HepG2 (cell line): ENCODE measurements at regions not wholly inside any gene's neighbourhood (a gene's known extent, or its start where the extent isn't known, plus 50 kb on each side); places are given as distances from the start of the nearest gene placed in this dataset.
A peak's percentile ranks its signal among the peaks of the same experiment; 100 is the strongest.

Source experiments
- CAMTA2 ChIP-seq: sonication (generic); formaldehyde crosslinking; IDR thresholded peaks from 2 replicates; pipeline ENCODE4 v1.4.0; 2020; ENCODE audit warnings: mild to moderate bottlenecking, missing genetic modification reagents, borderline replicate concordance
- CREM ChIP-seq, 2 experiments: sonication (generic) in 1 of 2; formaldehyde crosslinking in 1 of 2; IDR thresholded peaks; 2 replicates each; pipeline versions ENCODE4 v1.4.0 to v1.6.1; 2016 to 2020; ENCODE audit warnings: antibody characterized with exemption in 1 of 2, mild to moderate bottlenecking in 1 of 2, missing genetic modification reagents in 1 of 2
- FLYWCH1 ChIP-seq: sonication (generic); formaldehyde crosslinking; IDR thresholded peaks from 2 replicates; pipeline ENCODE4 v1.8.1; 2023; ENCODE audit warnings: mild to moderate bottlenecking, missing genetic modification reagents
- MIER2 ChIP-seq: IDR thresholded peaks from 2 replicates; pipeline ENCODE4 v1.6.1; 2016; ENCODE audit warnings: missing biosample characterization, missing genetic modification reagents
- NONO ChIP-seq, 2 experiments: fragments of 450-650 bp in 1 of 2; sonication (generic) in 1 of 2; formaldehyde crosslinking in 1 of 2; IDR thresholded peaks in 1 of 2; conservative IDR thresholded peaks in 1 of 2; 2 replicates each; pipeline versions ENCODE4 v1.6.1 to v1.8.0; 2017 to 2022; ENCODE audit warnings: mild to moderate bottlenecking in 1 of 2, missing genetic modification reagents in 1 of 2, moderate library complexity in 1 of 2
- RELA ChIP-seq: sonication (generic); formaldehyde crosslinking; IDR thresholded peaks from 2 replicates; pipeline ENCODE4 v1.4.0; 2020; ENCODE audit warnings: missing genetic modification reagents
- THYN1 ChIP-seq: sonication (generic); formaldehyde crosslinking; IDR thresholded peaks from 2 replicates; pipeline ENCODE4 v1.8.1; 2023; ENCODE audit warnings: low read depth, mild to moderate bottlenecking, moderate library complexity, missing genetic modification reagents, borderline replicate concordance
- ZNF556 ChIP-seq: sonication (generic); formaldehyde crosslinking; IDR thresholded peaks from 2 replicates; pipeline ENCODE4 v1.4.0; 2020; ENCODE audit warnings: mild to moderate bottlenecking, missing genetic modification reagents, borderline replicate concordance
- ZNF746 ChIP-seq: sonication (generic); formaldehyde crosslinking; IDR thresholded peaks from 2 replicates; pipeline ENCODE4 v1.8.0; 2022; ENCODE audit warnings: mild to moderate bottlenecking, missing genetic modification reagents
- ZNF782 ChIP-seq: sonication (generic); formaldehyde crosslinking; IDR thresholded peaks from 2 replicates; pipeline ENCODE4 v1.4.0; 2020; ENCODE audit warnings: missing genetic modification reagents, mild to moderate bottlenecking, borderline replicate concordance
- ZNF790 ChIP-seq: sonication (generic); formaldehyde crosslinking; IDR thresholded peaks from 2 replicates; pipeline ENCODE4 v1.8.0; 2022; ENCODE audit warnings: missing genetic modification reagents, mild to moderate bottlenecking, borderline replicate concordance
- ZSCAN25 ChIP-seq: sonication (generic); formaldehyde crosslinking; IDR thresholded peaks from 2 replicates; pipeline ENCODE4 v1.8.0; 2022; ENCODE audit warnings: mild to moderate bottlenecking, missing genetic modification reagents
- TF ChIP-seq, protein P1 (sequence below), 2 experiments: sonication (generic) in 1 of 2; formaldehyde crosslinking in 1 of 2; IDR thresholded peaks; 2 replicates each; pipeline versions ENCODE4 v1.6.1 to v1.9.0; 2014 to 2022; ENCODE audit warnings: antibody characterized with exemption in 1 of 2, borderline replicate concordance in 1 of 2, inconsistent platforms in 1 of 2, low read depth in 1 of 2, missing genetic modification reagents in 1 of 2
- TF ChIP-seq, protein P2 (sequence below): sonication (generic); formaldehyde crosslinking; IDR thresholded peaks from 2 replicates; pipeline ENCODE4 v1.5.1; 2020; ENCODE audit warnings: missing genetic modification reagents, mild to moderate bottlenecking, borderline replicate concordance
- TF ChIP-seq, protein P3 (sequence below): sonication (generic); formaldehyde crosslinking; conservative IDR thresholded peaks from 2 replicates; pipeline ENCODE4 v1.8.0; 2022; ENCODE audit warnings: mild to moderate bottlenecking, moderate library complexity, missing genetic modification reagents
- TF ChIP-seq, protein P4 (sequence below): sonication (generic); formaldehyde crosslinking; IDR thresholded peaks from 2 replicates; pipeline ENCODE4 v1.8.0; 2023; ENCODE audit warnings: mild to moderate bottlenecking, missing genetic modification reagents

DNA sequence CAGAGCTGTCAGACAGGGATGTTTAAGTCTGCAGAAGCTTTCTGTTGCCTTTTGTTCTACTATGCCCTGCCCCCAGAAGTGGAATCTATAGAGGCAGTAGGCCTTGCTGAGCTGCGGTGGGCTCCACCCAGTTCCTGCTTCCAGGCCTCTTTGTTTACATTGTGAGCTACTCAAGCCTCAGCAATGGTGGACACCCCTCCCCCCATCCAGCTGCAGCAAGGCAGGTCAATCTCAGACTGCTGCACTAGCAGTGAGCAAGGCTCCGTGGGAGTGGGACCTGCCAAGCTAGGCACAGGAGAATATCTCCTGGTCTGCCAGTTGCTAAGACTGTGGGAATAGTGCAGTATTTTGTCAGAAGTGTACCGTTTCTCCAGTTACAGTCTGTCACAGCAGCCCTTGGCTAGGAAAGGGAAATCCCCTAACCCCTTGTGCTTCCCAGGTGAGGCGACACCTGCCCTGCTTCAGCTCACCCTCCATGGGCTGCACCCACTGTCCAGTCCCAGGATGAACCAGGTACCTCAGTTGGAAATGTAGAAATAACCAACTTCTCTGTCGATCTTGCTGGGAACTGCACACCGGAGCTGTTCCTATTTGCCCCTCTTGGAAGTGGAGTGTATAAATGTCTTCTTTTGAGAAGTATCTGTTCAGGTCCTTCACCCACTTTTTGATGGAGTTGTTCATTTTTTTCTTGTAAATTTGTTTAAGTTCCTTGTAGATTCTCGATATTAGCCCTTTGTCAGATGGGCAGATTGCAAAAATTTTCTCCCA lies 213.5 kb upstream of the SLC38A2 start (continued):
- TF ChIP-seq, protein P1, sequence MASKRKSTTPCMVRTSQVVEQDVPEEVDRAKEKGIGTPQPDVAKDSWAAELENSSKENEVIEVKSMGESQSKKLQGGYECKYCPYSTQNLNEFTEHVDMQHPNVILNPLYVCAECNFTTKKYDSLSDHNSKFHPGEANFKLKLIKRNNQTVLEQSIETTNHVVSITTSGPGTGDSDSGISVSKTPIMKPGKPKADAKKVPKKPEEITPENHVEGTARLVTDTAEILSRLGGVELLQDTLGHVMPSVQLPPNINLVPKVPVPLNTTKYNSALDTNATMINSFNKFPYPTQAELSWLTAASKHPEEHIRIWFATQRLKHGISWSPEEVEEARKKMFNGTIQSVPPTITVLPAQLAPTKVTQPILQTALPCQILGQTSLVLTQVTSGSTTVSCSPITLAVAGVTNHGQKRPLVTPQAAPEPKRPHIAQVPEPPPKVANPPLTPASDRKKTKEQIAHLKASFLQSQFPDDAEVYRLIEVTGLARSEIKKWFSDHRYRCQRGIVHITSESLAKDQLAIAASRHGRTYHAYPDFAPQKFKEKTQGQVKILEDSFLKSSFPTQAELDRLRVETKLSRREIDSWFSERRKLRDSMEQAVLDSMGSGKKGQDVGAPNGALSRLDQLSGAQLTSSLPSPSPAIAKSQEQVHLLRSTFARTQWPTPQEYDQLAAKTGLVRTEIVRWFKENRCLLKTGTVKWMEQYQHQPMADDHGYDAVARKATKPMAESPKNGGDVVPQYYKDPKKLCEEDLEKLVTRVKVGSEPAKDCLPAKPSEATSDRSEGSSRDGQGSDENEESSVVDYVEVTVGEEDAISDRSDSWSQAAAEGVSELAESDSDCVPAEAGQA (IDR thresholded peaks at IDR 0.05; ENCODE audit: low read depth) = 0 out of 2 replicates have a peak, but pooled peaks have one; percentile 10
- TF ChIP-seq, protein P1 (CRISPR knock-in tag; IDR thresholded peaks at IDR 0.05; ENCODE audit: borderline replicate concordance) = no peak
- TF ChIP-seq CAMTA2 (CRISPR knock-in tag) (no peak), ZNF556 (CRISPR knock-in tag) (peak; percentile 83; the same call in 1 of the 2 replicates), ZNF782 (no peak), ZNF746 (CRISPR knock-in tag) (peak; percentile 37; the same call in 1 of the 2 replicates), FLYWCH1 (CRISPR knock-in tag) (no peak), ZNF790 (no peak), NONO (IDR thresholded peaks at IDR 0.05) (no peak), NONO (CRISPR knock-in tag; conservative IDR thresholded peaks at IDR 0.05) (0 out of 2 replicates have a peak, but pooled peaks have one; percentile 41), THYN1 (CRISPR knock-in tag) (no peak), CREM (IDR thresholded peaks at IDR 0.05) (no peak; the same call in 1 of the 2 replicates), CREM (CRISPR knock-in tag; IDR thresholded peaks at IDR 0.05) (no peak), RELA (CRISPR knock-in tag) (no peak), MIER2 (CRISPR knock-in tag) (peak; percentile 58; the same call in 1 of the 2 replicates), ZSCAN25 (CRISPR knock-in tag) (no peak)
- TF ChIP-seq, protein P2, sequence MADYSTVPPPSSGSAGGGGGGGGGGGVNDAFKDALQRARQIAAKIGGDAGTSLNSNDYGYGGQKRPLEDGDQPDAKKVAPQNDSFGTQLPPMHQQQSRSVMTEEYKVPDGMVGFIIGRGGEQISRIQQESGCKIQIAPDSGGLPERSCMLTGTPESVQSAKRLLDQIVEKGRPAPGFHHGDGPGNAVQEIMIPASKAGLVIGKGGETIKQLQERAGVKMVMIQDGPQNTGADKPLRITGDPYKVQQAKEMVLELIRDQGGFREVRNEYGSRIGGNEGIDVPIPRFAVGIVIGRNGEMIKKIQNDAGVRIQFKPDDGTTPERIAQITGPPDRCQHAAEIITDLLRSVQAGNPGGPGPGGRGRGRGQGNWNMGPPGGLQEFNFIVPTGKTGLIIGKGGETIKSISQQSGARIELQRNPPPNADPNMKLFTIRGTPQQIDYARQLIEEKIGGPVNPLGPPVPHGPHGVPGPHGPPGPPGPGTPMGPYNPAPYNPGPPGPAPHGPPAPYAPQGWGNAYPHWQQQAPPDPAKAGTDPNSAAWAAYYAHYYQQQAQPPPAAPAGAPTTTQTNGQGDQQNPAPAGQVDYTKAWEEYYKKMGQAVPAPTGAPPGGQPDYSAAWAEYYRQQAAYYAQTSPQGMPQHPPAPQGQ = no peak
- TF ChIP-seq, protein P3, sequence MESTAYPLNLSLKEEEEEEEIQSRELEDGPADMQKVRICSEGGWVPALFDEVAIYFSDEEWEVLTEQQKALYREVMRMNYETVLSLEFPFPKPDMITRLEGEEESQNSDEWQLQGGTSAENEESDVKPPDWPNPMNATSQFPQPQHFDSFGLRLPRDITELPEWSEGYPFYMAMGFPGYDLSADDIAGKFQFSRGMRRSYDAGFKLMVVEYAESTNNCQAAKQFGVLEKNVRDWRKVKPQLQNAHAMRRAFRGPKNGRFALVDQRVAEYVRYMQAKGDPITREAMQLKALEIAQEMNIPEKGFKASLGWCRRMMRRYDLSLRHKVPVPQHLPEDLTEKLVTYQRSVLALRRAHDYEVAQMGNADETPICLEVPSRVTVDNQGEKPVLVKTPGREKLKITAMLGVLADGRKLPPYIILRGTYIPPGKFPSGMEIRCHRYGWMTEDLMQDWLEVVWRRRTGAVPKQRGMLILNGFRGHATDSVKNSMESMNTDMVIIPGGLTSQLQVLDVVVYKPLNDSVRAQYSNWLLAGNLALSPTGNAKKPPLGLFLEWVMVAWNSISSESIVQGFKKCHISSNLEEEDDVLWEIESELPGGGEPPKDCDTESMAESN (CRISPR knock-in tag) = no peak
- TF ChIP-seq, protein P4, sequence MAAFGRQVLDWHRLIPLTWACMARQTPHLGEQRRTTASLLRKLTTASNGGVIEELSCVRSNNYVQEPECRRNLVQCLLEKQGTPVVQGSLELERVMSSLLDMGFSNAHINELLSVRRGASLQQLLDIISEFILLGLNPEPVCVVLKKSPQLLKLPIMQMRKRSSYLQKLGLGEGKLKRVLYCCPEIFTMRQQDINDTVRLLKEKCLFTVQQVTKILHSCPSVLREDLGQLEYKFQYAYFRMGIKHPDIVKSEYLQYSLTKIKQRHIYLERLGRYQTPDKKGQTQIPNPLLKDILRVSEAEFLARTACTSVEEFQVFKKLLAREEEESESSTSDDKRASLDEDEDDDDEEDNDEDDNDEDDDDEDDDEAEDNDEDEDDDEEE (CRISPR knock-in tag) = no peak
